ENCODE measurements at regions not wholly inside any gene's neighbourhood (a gene's known extent, or its start where the extent isn't known, plus 50 kb on each side); places are given as distances from the start of the nearest gene placed in this dataset.

DNA sequence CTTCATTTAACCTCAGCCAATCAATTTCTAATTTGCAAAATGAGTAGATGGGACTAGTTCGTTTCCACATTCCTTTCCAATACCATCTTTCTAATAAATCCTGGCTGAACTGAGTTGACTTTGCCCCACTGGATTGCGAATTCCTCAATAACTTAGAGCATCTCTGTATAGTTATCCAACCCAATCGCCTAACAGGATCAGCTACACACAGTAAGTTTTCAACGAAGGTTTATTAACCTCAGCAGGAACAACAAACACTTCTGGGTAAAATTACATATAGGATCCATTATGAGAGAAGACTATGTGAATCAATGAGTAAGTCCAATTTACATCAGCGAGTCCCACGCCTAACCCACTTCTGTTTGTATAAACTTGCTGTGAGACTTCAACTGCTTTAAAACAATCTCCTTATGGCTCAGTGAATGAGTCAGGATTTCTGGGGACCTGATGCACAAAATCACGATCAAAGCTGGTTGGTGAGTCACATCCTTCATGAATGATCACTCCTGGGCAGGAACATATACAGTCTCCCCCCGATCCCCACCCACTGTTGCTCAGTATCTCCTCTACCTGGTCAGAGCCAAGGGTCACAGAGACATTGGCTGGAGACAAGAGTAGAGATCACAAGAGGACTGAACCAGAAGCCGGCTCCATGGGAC is 142.8 kb downstream of the EDEM1 start:
- Histone ChIP-seq H3K27me3 (no peaks in the 10 kb centered on the region), H3K36me3 (no peaks in the 10 kb centered on the region), H3K27ac (no peak overlapping the region), H3K4me1 (no peaks in the 10 kb centered on the region), H3K9me3 (no peaks in the 10 kb centered on the region), H3K4me3 (replicated peaks in 1 of 3) (no peak overlapping the region)
- intact Hi-C loops (cut with DNase I), result no loop called here
- WGBS, 2 donors, result 80 to 83% methylated on average over 9 of the region's 9 CpGs
- TF ChIP-seq, protein P1, sequence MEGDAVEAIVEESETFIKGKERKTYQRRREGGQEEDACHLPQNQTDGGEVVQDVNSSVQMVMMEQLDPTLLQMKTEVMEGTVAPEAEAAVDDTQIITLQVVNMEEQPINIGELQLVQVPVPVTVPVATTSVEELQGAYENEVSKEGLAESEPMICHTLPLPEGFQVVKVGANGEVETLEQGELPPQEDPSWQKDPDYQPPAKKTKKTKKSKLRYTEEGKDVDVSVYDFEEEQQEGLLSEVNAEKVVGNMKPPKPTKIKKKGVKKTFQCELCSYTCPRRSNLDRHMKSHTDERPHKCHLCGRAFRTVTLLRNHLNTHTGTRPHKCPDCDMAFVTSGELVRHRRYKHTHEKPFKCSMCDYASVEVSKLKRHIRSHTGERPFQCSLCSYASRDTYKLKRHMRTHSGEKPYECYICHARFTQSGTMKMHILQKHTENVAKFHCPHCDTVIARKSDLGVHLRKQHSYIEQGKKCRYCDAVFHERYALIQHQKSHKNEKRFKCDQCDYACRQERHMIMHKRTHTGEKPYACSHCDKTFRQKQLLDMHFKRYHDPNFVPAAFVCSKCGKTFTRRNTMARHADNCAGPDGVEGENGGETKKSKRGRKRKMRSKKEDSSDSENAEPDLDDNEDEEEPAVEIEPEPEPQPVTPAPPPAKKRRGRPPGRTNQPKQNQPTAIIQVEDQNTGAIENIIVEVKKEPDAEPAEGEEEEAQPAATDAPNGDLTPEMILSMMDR (IDR thresholded peaks at IDR 0.05), result no peak
- TF ChIP-seq POLR2A (IDR thresholded peaks at IDR 0.05), result no peak
- no peak for DNase-seq

DNA sequence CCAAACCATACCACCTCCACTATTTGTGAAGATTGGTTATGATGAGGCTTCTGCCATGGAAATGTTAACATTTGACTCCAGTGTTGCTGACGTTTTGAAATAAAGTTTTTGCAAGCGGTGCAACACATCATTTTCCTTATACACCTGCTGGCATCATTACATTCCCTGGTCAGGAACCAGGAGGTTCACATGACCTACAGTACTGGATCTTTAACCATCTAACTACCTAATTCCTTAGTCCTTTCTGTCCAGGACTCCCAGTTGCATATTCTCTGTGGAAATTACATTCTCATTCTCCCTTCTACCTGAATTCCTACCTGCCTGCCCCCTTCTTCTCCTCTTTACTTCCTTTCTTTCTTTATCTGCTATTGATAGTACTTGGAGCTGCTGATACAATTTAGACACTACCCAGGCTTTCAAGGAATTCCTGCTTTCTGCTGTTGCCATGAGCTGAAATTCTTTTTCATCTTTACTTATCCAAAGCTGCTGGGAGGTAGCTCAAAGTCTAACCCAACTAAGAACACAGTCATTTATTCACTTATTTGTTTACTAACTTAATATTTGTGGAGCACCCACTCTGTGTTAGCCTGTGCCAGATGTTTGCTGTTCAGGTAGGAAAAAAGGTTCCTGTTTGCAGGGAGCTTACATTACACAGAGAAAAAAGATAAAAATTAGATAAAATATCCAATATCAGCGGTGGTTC is 144.2 kb downstream of the EDEM1 start:
- Histone ChIP-seq H3K36me3 (no peaks in the 10 kb centered on the region), H3K27ac (no peak overlapping the region), H3K27me3 (no peaks in the 10 kb centered on the region), H3K4me3 (replicated peaks in 1 of 3) (no peak overlapping the region), H3K9me3 (no peaks in the 10 kb centered on the region), H3K4me1 (no peaks in the 10 kb centered on the region)
- TF ChIP-seq, protein P1 (IDR thresholded peaks at IDR 0.05), result no peak
- TF ChIP-seq POLR2A (IDR thresholded peaks at IDR 0.05), result no peak
- WGBS, 2 donors, result 84 to 90% methylated on average over 3 of the region's 3 CpGs
- intact Hi-C loops (cut with DNase I), result no loop called here
- DNase-seq, result no peak

DNA sequence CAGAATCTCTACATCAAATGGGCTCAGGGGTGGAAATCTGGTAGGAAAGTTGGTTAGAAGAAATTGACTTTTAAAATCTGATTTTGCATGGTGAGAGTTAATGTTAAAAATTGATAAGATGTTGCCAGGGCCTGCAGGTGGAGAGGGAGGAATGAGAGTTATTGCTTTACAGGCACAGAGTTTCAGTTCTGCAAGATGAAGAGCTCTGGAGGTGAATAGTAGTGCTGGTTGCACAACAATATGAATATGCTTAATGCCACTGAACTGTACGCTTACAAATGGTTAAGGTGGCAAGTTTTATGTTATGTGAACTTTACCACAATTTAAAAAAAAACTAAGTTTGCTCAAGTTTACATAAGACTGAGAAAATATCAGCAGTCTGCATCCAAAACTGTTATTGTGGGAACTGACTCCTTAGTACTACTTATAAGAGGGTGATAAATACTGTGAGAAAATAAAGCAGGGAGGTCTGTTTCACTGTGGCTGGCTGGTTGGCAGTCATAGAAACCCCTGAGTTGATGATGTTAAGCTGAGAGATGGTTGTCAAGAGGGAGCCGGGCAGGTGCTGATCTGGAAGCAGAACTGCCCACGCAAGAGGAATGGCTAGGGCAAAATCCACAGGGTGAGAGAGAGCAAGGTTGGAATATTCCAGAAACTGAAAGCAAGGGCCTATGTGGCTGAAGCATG is 144.9 kb downstream of the EDEM1 start:
- no peak for DNase-seq
- intact Hi-C loops (cut with DNase I), result no loop called here
- H3K4me1 ChIP-seq, result no peaks in the 10 kb centered on the region
- no peaks in the 10 kb centered on the region for H3K9me3 ChIP-seq
- H3K27ac ChIP-seq, result no peak overlapping the region
- no peaks in the 10 kb centered on the region for H3K36me3 ChIP-seq
- TF ChIP-seq, protein P1 (IDR thresholded peaks at IDR 0.05), result no peak
- TF ChIP-seq POLR2A (IDR thresholded peaks at IDR 0.05), result no peak
- 61 to 80% methylated on average over 3 of the region's 3 CpGs for WGBS, 2 donors
- no peak overlapping the region for H3K4me3 ChIP-seq (replicated peaks in 1 of 3)
- H3K27me3 ChIP-seq, result no peaks in the 10 kb centered on the region

DNA sequence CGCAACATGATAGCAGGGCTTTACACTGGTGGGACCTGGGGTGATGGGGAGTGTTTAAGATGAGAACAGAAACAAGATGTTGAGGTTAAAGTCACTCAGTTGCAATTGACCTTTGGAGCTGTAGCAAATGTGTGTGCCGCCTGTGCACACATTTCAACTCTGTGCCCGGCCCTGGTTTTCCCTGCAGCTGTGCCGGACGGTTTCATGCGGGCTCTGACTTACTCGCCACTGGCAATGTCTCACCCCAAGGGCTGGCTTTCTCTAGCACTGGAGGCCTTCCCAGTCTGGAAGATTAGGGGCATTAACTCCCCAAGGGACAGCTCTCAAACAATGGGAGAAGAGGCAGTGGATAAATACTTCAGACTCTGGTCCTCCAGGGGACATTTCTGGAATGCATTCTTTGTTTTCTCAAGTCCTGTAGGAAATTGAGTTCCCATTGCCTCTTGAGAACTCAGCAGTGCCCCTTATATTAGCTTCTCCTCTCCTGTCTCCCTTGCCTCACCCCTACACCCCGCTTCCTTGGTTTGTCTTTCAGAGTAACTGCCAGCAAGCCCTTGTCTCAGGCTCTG is 152.5 kb downstream of the EDEM1 start:
- Histone ChIP-seq H3K4me3 (replicated peaks in 1 of 3) (no peak overlapping the region), H3K4me1 (no peaks in the 10 kb centered on the region), H3K36me3 (no peaks in the 10 kb centered on the region), H3K9me3 (no peaks in the 10 kb centered on the region), H3K27ac (no peak overlapping the region), H3K27me3 (no peaks in the 10 kb centered on the region)
- intact Hi-C loops (cut with DNase I), result no loop called here
- TF ChIP-seq POLR2A (IDR thresholded peaks at IDR 0.05), result no peak
- TF ChIP-seq, protein P1 (IDR thresholded peaks at IDR 0.05), result no peak
- 71 to 82% methylated on average over 8 of the region's 8 CpGs for WGBS, 2 donors
- DNase-seq, result no peak
